ENCODE measurements at regions not wholly inside any gene's neighbourhood (a gene's known extent, or its start where the extent isn't known, plus 50 kb on each side); places are given as distances from the start of the nearest gene placed in this dataset.
"Not testable (repeated sequence)": the region's sequence is repeated elsewhere in the genome, so short reads cannot be mapped to it uniquely, and the experiment has no call there.

- DNase-seq = no peak
Measured at GRCh38 chr14:87285506-87285905, 707.5 kb downstream of the GALC start.

DNA sequence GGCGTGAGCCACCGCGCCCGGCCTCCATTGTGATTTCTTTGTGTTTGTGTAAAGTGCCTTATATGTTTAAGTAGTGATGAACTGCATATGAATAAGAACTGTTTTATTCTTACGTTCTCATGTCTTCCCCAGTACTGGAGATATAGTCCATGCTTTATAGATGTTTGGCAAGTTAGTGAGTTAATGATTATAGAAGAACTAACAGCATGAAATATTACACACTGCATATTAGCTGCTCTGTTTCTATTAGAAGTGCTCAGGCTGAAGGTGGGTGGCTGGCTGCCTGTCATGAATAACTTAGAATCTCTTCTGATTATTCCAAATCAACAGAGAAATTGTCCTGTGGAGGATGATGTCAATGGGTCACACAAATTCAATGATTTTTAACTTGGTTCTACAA lies 709.4 kb downstream of the GALC start:
- no peak for DNase-seq

DNA sequence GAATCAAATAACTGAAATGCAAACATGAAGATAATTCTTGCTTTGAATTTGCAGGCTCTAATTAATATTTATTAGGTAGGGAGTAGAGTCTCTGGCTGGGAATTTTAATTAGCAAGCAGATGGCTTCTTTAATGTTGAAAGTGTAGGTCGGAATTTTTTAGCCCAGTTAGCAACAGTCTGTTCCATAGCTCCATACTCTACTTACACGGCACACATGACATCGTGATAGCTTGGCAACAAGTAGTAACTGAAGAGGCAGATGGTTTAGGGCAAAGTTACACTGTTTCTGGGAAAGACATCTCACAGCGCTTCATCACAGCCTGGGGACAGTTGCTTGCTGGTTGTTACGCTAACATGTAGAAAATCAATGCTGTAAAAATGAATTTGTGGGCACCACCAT lies 710.7 kb downstream of the GALC start:
- DNase-seq = no peak

- no peak for DNase-seq
Measured at GRCh38 chr14:87278415-87278814, 714.6 kb downstream of the GALC start.

DNA sequence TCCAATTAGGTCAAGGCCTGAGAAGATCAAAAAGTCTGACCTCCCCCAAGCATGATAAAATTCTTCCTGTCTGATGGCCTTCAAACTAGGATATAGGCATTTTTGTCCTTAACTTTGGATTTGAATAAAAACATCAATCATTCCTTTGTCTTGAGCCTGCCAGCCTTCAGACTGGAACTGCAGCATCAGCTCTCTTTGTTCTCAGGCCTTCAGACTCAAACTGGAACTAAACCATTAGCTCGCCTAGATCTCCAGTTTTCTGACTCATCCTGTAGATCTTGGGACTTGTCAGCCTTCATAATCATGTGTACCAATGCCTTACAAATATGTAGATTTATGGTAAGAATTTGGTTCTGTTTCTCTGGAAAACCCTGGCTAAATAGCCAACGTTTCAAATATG lies 721.7 kb downstream of the GALC start:
- no peak for DNase-seq

DNA sequence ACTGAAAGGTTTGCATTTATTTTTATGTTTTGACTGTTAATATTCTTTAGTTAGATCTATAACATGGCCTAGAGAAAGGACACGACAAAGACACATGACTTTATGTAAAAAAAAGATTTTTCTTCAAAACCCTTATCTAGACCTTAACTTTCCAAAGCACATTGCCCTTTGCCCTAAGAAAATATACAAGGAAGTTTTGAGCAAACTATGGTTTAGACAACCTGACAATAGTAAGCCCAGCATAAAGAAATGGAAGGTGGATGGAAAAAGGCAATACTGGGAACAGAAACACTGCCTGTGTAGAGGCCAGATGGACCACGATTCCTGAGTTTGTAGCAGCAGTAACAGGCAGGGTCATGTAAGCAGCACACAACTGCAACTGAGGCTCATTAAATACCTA lies 724.0 kb downstream of the GALC start:
- DNase-seq = no peak

GRCh38 chr14:87264796-87265195 lies 728.2 kb downstream of the GALC start:
- no peak for DNase-seq

GRCh38 chr14:87264272-87264785 lies 728.7 kb downstream of the GALC start:
- DNase-seq = no peak

DNA sequence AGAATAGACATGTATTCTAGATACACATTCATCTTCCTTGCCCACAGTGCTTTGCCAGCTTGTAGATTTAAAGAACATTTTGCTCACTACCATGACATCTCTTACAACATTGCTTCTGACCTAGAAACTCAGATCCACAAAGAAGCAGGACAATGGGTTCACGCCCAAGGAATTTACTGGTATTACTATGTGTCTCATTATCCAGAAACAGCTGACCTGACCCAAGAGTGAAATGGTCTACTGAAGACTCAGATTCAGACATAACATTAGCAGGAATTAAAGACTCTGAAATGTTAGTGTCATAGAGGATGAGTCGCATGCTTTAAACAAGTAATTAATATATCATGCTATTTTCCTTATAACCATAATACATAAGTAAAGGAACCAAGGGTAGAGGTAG lies 731.4 kb downstream of the GALC start:
- no peak for DNase-seq

DNA sequence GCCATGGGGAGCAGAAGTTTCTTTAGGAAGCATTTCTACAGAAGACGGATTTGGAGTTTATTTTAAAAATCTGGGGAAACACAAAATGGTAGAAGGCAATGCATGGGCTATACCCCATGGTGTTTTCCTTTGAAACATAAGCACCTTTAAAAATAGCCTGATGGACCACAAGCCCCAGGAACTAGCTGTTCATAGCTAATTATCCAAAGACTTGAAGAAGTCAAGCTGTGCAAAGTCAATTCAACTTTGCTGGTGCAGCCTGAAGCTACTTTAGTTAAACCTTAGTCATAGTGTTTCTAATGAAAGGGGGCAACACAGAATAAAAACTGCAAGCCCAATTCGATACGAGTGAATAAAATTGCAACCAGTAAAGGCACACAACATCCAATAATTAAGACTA lies 732.5 kb downstream of the GALC start:
- no peak for DNase-seq

DNA sequence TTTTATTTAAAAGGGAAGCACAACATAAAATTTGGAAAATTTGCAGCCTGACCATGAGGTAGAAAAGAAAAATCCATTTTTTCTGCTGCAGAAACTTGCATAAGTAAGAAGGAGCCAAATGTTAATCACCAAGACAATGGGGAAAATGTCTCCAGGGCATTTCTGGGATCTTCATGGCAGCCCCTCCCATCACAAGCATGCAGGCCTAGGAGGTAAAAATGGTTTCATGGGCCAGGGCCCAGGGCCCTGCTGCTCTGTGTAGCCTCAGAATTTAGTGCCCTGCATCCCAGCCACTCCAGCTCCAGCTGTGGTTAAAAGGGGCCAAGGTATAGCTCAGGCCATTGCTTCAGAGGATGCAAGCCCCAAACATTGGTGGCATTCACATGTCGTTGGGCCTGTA lies 735.6 kb downstream of the GALC start:
- DNase-seq = no peak

- DNase-seq = no peak
Measured at GRCh38 chr14:87255058-87255457, 737.9 kb downstream of the GALC start.

GRCh38 chr14:87254331-87254874 lies 738.6 kb downstream of the GALC start:
- DNase-seq = no peak

DNA sequence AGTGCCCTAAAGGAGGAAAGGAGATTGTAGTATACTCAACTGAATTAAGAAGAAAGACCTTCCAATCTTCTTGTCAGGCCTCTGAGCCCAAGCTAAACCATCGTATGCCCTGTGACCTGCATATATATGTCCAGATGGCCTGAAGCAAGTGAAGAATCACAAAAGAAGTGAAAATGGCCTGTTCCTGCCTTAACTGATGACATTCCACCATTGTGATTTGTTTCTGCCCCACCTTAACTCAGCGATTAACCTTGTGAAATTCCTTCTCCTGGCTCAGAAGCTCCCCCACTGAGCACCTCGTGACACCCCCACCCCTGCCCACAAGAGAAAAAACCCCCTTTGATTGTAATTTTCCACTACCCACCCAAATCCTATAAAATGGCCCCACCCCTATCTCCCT lies 739.2 kb downstream of the GALC start:
- DNase-seq = not testable (repeated sequence)

GRCh38 chr14:87252103-87252502 lies 740.9 kb downstream of the GALC start:
- DNase-seq = no peak

GRCh38 chr14:87251011-87251410 lies 742.0 kb downstream of the GALC start:
- DNase-seq = no peak

- DNase-seq = no peak
Measured at GRCh38 chr14:87241018-87241768, 751.8 kb downstream of the GALC start.

- DNase-seq = not testable (repeated sequence)
Measured at GRCh38 chr14:87240319-87240718, 752.7 kb downstream of the GALC start.

DNA sequence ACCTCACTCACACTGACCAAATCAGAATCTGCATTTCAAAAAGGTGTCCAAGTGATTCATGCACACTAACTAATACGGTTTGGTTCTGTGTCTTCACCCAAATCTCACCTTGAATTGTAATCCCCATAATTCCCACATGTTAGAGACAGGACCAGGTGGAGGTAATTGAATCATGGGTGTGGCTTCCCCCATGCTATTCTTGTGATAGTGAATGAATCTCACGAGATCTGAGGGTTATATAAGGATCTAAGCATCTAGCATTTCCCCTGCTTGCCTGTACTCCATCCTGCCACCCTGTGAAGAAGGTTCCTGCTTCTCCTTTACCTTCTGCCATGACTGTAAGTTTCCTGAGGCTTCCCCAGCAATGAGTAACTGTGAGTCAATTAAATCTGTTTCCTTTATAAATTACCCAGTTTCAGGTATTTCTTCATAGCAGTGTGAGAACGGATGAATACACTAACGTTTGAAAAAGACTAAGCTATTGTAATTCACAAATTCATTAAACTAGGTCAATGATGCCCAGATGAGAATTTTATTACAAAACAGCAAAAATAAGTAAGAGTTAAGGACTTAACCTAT lies 759.1 kb downstream of the GALC start:
- no peak for DNase-seq

GRCh38 chr14:87233266-87233665 lies 759.7 kb downstream of the GALC start:
- no peak for DNase-seq

GRCh38 chr14:87231336-87232026 lies 761.5 kb downstream of the GALC start:
- DNase-seq = no peak

DNA sequence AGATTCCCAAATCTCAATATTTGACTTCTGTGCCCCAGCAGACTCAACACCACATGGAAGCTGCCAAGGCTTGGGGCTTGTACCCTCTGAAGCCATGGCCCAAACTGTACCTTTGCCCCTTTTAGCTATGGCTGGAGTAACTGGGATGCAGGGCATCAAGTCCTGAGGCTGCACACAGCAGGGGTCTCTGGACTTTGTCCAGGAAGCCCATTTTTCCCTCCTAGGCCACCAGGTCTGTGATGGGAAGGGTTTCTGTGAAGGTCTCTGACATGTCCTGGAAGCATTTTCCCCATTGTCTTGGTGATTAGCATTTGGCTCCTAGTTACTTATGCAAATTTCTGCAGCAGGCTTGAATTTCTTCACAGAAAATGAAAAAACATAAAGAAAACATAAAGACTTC lies 762.3 kb downstream of the GALC start:
- DNase-seq = no peak

DNA sequence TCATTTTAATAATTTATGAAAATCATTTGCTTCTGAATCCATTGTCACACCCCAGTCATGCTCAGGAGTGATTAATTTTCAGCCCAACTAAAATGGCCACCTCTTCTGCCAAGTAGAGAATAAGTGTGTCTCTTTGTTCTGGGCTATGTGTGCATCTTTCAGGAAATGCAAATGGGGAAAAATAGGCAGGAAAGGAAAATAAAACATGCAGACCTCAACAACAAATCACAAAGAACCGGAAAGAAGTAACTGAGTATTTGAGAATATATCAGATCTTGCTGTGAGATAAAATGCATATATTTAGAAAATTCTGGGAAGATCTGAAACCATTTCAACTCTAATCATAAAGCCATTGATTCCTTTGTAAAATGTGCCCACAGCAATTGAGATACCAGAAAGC lies 763.9 kb downstream of the GALC start:
- no peak for DNase-seq

DNA sequence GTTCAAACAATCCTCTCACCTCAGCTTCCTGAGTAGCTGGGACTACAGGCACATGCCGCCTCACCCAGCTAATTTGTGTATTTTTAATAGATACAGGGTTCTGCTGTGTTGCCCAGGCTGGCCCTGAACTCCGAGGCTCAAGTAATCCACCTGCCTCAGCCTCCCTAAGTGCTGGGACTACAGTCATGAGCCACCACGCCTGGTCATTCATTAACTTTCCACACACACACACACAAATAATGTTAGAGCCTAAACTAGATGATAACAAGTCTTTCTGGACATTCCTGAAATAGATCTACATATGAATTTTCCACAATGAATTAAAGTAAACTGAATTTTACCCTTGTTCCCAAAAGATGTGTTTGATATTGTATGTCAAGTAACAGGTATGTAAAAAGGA lies 776.0 kb downstream of the GALC start:
- DNase-seq = no peak

Data from NCI-H226 (cell line).